Neural progenitor cell (in vitro differentiated cells): ENCODE measurements at regions not wholly inside any gene's neighbourhood (a gene's known extent, or its start where the extent isn't known, plus 50 kb on each side); places are given as distances from the start of the nearest gene placed in this dataset.
A peak's percentile ranks its signal among the peaks of the same experiment; 100 is the strongest.

ENCODE experiments used
- DNase-seq: peaks from one replicate; pipeline ENCODE4 v3.0.0-alpha.2; 2016; ENCODE audit warnings: low spot score
- H2AFZ ChIP-seq: fragments of 200-600 bp; sonication (generic); replicated peaks from 2 replicates; pipeline ENCODE4 v1.6.1; 2016; ENCODE audit warnings: antibody characterized with exemption
- H3F3A ChIP-seq: fragments of 200-600 bp; sonication (generic); 2 replicates; pipeline ENCODE4 v1.6.1; 2016; ENCODE audit warnings: antibody characterized with exemption, low read depth
- H3K27ac ChIP-seq: fragments of 200-600 bp; sonication (generic); 2 replicates; pipeline ENCODE4 v1.5.1; 2016; ENCODE audit warnings: mild to moderate bottlenecking
- H3K27me3 ChIP-seq: fragments of 200-600 bp; sonication (generic); 2 replicates; pipeline ENCODE4 v1.6.1; 2016; ENCODE audit warnings: mild to moderate bottlenecking, moderate library complexity
- H3K36me3 ChIP-seq: fragments of 200-600 bp; sonication (generic); 2 replicates; pipeline ENCODE4 v1.5.1; 2016
- H3K4me1 ChIP-seq: fragments of 200-600 bp; sonication (generic); 2 replicates; pipeline ENCODE4 v1.6.1; 2016; ENCODE audit warnings: mixed run types
- H3K4me2 ChIP-seq: fragments of 200-600 bp; sonication (generic); 2 replicates; pipeline ENCODE4 v1.6.1; 2016
- H3K4me3 ChIP-seq: fragments of 200-600 bp; sonication (generic); 2 replicates; pipeline ENCODE4 v1.5.1; 2016
- H3K79me2 ChIP-seq: fragments of 200-600 bp; sonication (generic); 2 replicates; pipeline ENCODE4 v1.6.1; 2016; ENCODE audit warnings: low read depth
- H3K9ac ChIP-seq: fragments of 200-600 bp; sonication (generic); 2 replicates; pipeline ENCODE4 v1.6.1; 2016
- H3K9me3 ChIP-seq: fragments of 200-600 bp; sonication (generic); 2 replicates; pipeline ENCODE4 v1.5.1; 2016; ENCODE audit warnings: low read depth
- H4K20me1 ChIP-seq: fragments of 200-600 bp; sonication (generic); 2 replicates; pipeline ENCODE4 v1.6.1; 2016; ENCODE audit warnings: low read depth
- H3K27ac Mint-ChIP-seq: 3 replicates; pipeline ENCODE4 v1.8.0; 2021; ENCODE audit warnings: mixed read lengths
- H3K27me3 Mint-ChIP-seq: 2 replicates; pipeline ENCODE4 v1.8.0; 2022; ENCODE audit warnings: low read depth, mild to moderate bottlenecking, inconsistent platforms, moderate library complexity, mixed read lengths; ENCODE audit not compliant: insufficient read depth
- H3K36me3 Mint-ChIP-seq: 3 replicates; pipeline ENCODE4 v1.8.0; 2021; ENCODE audit warnings: mixed read lengths
- H3K4me1 Mint-ChIP-seq: 3 replicates; pipeline ENCODE4 v1.8.0; 2021; ENCODE audit warnings: mixed read lengths
- H3K4me3 Mint-ChIP-seq: 3 replicates; pipeline ENCODE4 v1.8.0; 2021; ENCODE audit warnings: mild to moderate bottlenecking, moderate library complexity, mixed read lengths
- H3K9me3 Mint-ChIP-seq: 3 replicates; pipeline ENCODE4 v1.8.0; 2020; ENCODE audit warnings: mixed read lengths
- CTCF ChIP-seq: fragments of 200-600 bp; sonication (generic); IDR thresholded peaks from 2 replicates; pipeline ENCODE4 v1.5.1; 2017; ENCODE audit warnings: antibody characterized with exemption, mild to moderate bottlenecking
- EZH2 ChIP-seq: fragments of 200-600 bp; sonication (generic); IDR thresholded peaks from 2 replicates; pipeline ENCODE4 v1.6.1; 2017; ENCODE audit warnings: antibody characterized with exemption, mild to moderate bottlenecking, moderate library complexity
- EZH2phosphoT487 ChIP-seq: fragments of 200-600 bp; sonication (generic); IDR thresholded peaks from 2 replicates; pipeline ENCODE4 v1.6.1; 2017; ENCODE audit warnings: antibody characterized with exemption

GRCh38 chr9:99368341-99369326 lies 146.6 kb downstream of the SEC61B start:
- H3K36me3 Mint-ChIP-seq = no peaks in the 10 kb centered on the region
- H3K4me3 ChIP-seq = no peak overlapping the region
- no peak overlapping the region for H3K27ac ChIP-seq
- no peak for TF ChIP-seq EZH2
- no peaks in the 10 kb centered on the region for H4K20me1 ChIP-seq
- H3K4me1 Mint-ChIP-seq = peaks cover 36% of the 10 kb centered on the region
- peak overlapping the region; percentile 45 for H3K4me2 ChIP-seq
- H3K27me3 Mint-ChIP-seq = peaks cover 8% of the 10 kb centered on the region
- no peaks in the 10 kb centered on the region for H3K36me3 ChIP-seq
- no peaks in the 10 kb centered on the region for H3K9me3 ChIP-seq
- peak overlapping the region; percentile 68 for H3K4me3 Mint-ChIP-seq
- H3K9me3 Mint-ChIP-seq = no peaks in the 10 kb centered on the region
- peak overlapping the region; percentile 74 for H3K27ac Mint-ChIP-seq
- no peaks in the 10 kb centered on the region for H3K79me2 ChIP-seq
- peak; percentile 53 for DNase-seq
- H2AFZ ChIP-seq = peak overlapping the region; percentile 70
- no peaks in the 10 kb centered on the region for H3F3A ChIP-seq
- H3K4me1 ChIP-seq = peaks cover 13% of the 10 kb centered on the region
- no peaks in the 10 kb centered on the region for H3K27me3 ChIP-seq
- no peak overlapping the region for H3K9ac ChIP-seq

- H3K36me3 Mint-ChIP-seq = no peaks in the 10 kb centered on the region
- H3K4me3 Mint-ChIP-seq = peak overlapping the region; percentile 36
- peak overlapping the region; percentile 74 for H3K27ac Mint-ChIP-seq
Observed at GRCh38 chr9:99369327-99369722, 147.2 kb downstream of the SEC61B start.

GRCh38 chr9:99370376-99370775 lies 148.3 kb downstream of the SEC61B start:
- Histone ChIP-seq H3K27me3 (no peaks in the 10 kb centered on the region), H2AFZ (no peak overlapping the region), H3K9me3 (no peaks in the 10 kb centered on the region), H3K27ac (no peak overlapping the region), H3K4me3 (no peak overlapping the region), H3K4me2 (no peak overlapping the region), H3K79me2 (no peaks in the 10 kb centered on the region), H4K20me1 (no peaks in the 10 kb centered on the region), H3K36me3 (no peaks in the 10 kb centered on the region), H3K9ac (no peak overlapping the region), H3F3A (no peaks in the 10 kb centered on the region), H3K4me1 (peaks cover 16% of the 10 kb centered on the region)
- no peak for DNase-seq
- Mint-ChIP-seq H3K4me1 (peaks cover 39% of the 10 kb centered on the region), H3K4me3 (no peak overlapping the region), H3K27me3 (peaks cover 8% of the 10 kb centered on the region), H3K27ac (no peak overlapping the region), H3K36me3 (no peaks in the 10 kb centered on the region), H3K9me3 (no peaks in the 10 kb centered on the region)
- TF ChIP-seq EZH2 = no peak

More at GRCh38 chr9:99369327-99369722, 147.2 kb downstream of the SEC61B start:
- Histone ChIP-seq H2AFZ (peak overlapping the region; percentile 70), H3K27me3 (no peaks in the 10 kb centered on the region), H4K20me1 (no peaks in the 10 kb centered on the region), H3K4me3 (no peak overlapping the region), H3K36me3 (no peaks in the 10 kb centered on the region), H3K4me1 (peaks cover 16% of the 10 kb centered on the region), H3K27ac (no peak overlapping the region), H3K79me2 (no peaks in the 10 kb centered on the region), H3K9ac (no peak overlapping the region), H3K4me2 (no peak overlapping the region), H3F3A (no peaks in the 10 kb centered on the region), H3K9me3 (no peaks in the 10 kb centered on the region)
- H3K27me3 Mint-ChIP-seq = peaks cover 8% of the 10 kb centered on the region
- peaks cover 39% of the 10 kb centered on the region for H3K4me1 Mint-ChIP-seq
- H3K9me3 Mint-ChIP-seq = no peaks in the 10 kb centered on the region
- TF ChIP-seq CTCF = no peak
- no peak for TF ChIP-seq EZH2phosphoT487
- TF ChIP-seq EZH2 = no peak
- DNase-seq = no peak

GRCh38 chr9:99371376-99371775 lies 149.3 kb downstream of the SEC61B start:
- Mint-ChIP-seq H3K4me1 (peaks cover 39% of the 10 kb centered on the region), H3K27me3 (peaks cover 8% of the 10 kb centered on the region), H3K9me3 (no peaks in the 10 kb centered on the region), H3K27ac (no peak overlapping the region), H3K4me3 (no peak overlapping the region), H3K36me3 (no peaks in the 10 kb centered on the region)
- no peak for DNase-seq
- no peaks in the 10 kb centered on the region for H3K79me2 ChIP-seq
- H3K36me3 ChIP-seq = no peaks in the 10 kb centered on the region
- no peak for TF ChIP-seq EZH2
- no peak for TF ChIP-seq CTCF
- no peak for TF ChIP-seq EZH2phosphoT487
- no peak overlapping the region for H2AFZ ChIP-seq
- no peaks in the 10 kb centered on the region for H4K20me1 ChIP-seq
- no peak overlapping the region for H3K4me3 ChIP-seq
- H3K9me3 ChIP-seq = no peaks in the 10 kb centered on the region
- H3K27ac ChIP-seq = no peak overlapping the region
- peaks cover 16% of the 10 kb centered on the region for H3K4me1 ChIP-seq
- H3K27me3 ChIP-seq = no peaks in the 10 kb centered on the region
- no peak overlapping the region for H3K9ac ChIP-seq
- H3K4me2 ChIP-seq = no peak overlapping the region
- no peaks in the 10 kb centered on the region for H3F3A ChIP-seq
